CD4-positive, alpha-beta T cell treated with Interferon alpha-2 for 1 hour (primary cell): ENCODE measurements at regions not wholly inside any gene's neighbourhood (a gene's known extent, or its start where the extent isn't known, plus 50 kb on each side); places are given as distances from the start of the nearest gene placed in this dataset.

ENCODE experiments used
- DNase-seq, 2 donors: peaks; one replicate each; pipeline ENCODE4 v3.0.0-alpha.2; 2020 to 2022

GRCh38 chr13:40152145-40152544 lies 496.7 kb downstream of the COG6 start:
- DNase-seq, result no peak

DNA sequence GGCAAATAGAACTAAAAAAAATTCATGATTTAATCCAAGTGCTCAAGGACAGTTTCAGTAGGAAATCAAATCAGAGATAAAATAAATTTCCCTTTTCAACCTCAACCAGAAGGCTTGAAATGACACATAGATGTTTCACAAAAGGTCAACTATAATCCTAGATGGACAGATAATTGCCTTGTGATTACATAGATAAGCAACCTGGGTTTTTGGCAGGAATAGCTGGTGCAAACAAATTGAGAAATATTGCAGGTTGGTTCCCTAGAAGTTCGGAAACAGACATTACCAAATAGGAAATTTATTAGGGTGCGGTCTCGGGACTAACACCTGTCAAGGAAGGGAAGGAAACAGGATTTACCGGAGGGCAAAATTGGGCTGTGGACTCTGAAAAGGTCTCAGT lies 497.5 kb downstream of the COG6 start:
- no peak for DNase-seq

- DNase-seq, result no peak
Observed at GRCh38 chr13:40153516-40153915, 498.1 kb downstream of the COG6 start.

- no peak for DNase-seq
Observed at GRCh38 chr13:40155201-40155600, 499.7 kb downstream of the COG6 start.

GRCh38 chr13:40158218-40158617 lies 502.8 kb downstream of the COG6 start:
- DNase-seq, result no peak

DNA sequence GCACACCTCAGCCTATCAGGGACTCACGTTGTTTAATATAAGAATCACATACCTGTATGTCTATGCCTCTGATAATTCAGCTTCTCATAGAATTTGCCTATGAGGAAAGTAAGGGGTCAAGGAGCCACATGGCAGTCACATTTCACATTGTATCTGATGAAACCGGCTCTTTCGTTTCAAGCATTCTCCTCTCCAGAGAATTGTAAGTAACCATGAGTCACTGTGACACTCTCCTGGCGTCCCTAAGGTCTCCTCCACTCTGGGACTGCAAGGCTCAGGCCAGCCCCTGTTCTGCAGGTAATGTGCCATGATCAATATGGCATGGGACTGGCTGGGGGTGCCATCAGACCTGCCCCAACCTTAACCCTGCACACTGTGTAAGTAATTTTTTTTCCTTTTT lies 503.3 kb downstream of the COG6 start:
- DNase-seq, result no peak

- no peak for DNase-seq
Observed at GRCh38 chr13:40159736-40160135, 504.3 kb downstream of the COG6 start.

DNA sequence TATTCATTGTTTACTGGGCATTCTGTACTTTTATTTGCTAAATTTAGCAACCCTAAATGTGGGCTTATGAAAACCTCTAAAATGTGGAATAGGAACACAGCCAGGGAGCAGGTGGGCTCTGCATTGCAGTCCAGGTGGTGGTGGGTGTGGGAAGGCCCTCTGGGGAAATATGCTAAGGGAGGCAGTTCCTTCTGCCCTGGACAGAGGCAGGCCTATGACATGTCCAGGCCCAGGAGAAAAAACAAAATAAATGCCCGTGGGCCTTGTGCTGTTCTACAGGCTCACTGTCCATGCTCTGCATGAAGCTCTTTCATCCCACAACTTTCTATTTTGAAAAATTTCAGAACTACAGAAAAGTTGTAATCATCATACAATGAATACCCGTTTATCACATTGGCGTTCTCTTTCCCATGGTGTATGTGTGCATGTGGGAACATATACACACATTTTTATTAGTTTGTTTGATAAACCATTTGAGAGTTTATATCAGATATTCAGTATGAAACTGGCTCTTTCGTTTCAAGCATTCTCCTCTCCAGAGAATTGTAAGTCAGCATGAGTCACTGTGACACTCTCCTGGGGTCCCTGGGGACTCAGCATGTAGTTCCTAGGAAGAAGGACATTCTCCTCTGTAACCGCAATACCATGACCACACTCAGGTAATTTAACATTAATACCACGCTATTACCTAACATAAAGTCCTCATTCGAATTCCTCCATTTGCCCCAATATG lies 505.3 kb downstream of the COG6 start:
- DNase-seq, result no peak

- no peak for DNase-seq
Observed at GRCh38 chr13:40161351-40161810, 505.1 kb downstream of the FOXO1 start.

DNA sequence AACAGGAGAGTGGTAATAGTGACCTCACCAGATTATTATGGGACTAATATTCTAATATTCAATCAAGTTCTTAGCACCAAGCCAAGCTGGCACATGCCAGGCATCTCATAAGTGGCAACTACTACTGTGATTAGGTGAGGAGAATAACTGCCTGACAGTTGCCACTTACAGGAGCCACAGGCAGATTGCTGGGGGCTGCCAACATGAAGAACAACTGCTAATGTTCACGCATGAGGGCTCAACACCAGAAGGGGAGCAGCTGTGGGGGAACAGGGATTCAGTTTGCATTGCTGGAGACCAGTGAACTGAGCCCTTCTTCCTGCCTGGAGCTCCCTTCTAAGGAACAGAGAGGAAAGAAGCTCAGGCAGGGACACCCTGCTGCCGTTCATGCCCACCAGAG lies 504.5 kb downstream of the FOXO1 start:
- no peak for DNase-seq

- no peak for DNase-seq
Observed at GRCh38 chr13:40163066-40164000, 503.1 kb downstream of the FOXO1 start.

GRCh38 chr13:40164133-40164532 lies 502.3 kb downstream of the FOXO1 start:
- no peak for DNase-seq

DNA sequence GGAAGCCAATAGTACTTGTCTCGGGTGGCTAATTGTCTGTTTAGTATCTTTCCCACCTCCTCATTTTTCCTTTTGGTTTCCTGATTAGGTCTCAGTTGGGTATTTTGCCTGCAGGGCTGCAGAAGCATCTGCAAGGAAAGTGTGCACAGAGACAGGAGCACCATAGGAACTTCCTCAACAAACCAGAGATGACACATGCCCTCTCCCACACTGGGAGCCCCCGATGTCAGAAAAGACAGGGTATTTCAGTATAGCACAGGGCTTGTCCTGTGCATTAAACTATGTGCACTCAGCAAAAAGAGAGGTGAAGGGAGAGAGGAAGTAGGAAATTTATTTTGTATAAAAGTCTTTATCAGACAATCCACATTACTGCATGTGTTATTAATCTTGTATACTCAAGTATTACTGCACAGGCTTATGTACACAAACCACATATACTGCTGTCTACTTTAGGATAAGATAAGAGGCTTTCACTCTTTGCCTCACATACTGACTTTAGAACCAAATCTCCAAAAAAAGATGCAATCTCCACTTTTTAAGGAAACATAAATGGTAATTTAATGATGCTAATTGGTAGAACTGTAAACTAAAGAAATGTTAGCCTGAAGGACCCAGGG lies 501.0 kb downstream of the FOXO1 start:
- DNase-seq, result no peak

DNA sequence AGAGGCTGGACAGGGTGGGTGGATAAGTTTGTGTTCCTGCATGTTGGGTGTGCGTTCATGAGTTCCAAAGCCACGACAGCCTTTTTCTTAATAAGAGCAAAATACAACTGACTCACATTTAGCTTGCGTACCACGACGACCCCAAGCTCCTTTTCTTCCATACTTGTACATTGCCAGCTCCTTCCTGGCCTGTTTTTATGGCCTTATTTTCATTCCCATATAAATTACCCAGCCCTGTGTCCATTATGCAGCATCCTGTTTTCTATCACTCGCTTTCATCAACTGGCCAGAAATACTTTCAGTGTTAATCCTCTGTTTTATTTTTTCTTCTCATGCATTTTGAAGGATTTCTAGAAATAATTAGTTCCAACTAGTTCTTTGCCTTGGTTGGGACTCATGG lies 499.1 kb downstream of the FOXO1 start:
- no peak for DNase-seq

GRCh38 chr13:40168425-40169166 lies 497.8 kb downstream of the FOXO1 start:
- no peak for DNase-seq

DNA sequence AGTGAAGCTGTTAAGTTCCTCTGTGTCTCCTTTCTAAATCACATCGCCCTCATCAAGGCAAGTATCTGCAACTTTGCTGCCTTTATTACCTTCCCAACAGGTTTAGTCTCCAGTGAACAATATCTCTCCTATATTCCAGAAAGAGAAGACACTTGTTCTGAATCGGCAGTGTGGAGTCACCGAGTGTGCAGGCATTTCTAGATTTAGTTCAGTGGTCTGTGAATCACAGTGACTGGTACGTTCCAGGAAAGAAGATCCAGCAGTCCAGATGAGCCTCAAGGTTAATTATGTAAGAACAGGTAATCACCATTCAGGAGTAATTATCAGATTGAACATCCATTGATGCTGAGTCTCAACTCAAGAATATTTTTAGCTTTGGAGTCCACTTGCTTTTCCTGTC lies 497.0 kb downstream of the FOXO1 start:
- DNase-seq, result no peak

DNA sequence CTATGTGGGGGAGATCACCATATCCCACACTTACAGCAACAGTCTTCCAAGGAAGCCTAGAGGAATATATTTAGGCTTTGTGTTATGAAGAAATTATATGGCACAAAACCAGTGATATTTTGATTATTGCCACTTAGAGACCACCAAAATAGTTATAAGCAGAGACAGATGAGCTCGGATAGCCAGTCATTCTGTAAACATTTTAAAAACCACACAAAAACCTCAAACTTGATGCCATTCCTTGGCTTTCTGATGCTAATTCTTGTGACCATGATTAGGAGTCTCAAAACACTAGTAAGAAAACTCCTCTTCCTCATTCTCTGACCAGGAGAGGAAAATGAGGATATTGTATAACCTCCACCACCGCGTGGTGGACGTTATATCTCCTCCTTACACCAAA lies 496.4 kb downstream of the FOXO1 start:
- DNase-seq, result no peak

GRCh38 chr13:40170982-40171381 lies 495.5 kb downstream of the FOXO1 start:
- DNase-seq, result no peak

DNA sequence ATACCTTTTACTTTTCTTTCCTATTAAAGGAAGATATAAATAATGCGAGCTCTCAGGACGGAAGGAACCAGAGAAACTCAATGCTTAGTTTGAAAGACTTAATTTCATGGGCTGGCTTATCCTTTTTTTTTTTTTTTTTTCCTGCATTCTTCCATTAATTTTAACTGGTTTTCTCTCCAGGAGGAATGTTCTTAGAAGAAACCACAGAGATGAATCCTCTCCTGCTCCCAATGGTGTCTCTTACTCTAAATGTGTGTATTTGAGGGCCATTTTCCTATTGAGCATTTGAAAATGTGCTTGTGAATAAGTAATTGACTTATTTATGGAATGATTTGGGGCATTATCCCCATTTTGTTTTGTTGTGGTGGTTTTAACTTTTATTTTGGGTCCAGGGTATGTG lies 494.9 kb downstream of the FOXO1 start:
- DNase-seq, result no peak

DNA sequence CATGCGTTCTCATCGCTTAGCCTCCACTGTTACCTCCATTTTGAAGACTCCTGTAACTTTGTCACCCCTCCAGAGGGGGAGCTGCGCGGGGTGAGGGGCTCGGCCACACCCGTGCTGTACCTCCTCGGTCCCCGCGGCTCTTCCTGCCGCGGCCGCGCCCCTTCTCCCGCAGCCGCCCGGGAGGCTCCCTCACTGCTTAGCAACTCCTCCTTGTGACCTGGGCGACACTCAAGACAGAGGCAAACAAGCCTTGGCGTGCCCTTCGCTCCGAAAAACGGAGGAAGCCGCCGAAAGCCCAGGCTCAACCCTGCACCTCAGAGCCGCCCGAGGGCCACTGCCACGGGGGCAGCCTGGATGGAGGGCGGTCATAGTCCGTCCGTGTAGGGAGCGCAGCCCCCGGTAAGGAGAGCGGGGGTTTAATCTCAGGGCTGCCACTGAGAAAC lies 494.3 kb downstream of the FOXO1 start:
- DNase-seq, result no peak

GRCh38 chr13:40172878-40173277 lies 493.6 kb downstream of the FOXO1 start:
- DNase-seq, result no peak

- DNase-seq, result no peak
Observed at GRCh38 chr13:40175639-40176038, 490.8 kb downstream of the FOXO1 start.

- no peak for DNase-seq
Observed at GRCh38 chr13:40176242-40176641, 490.2 kb downstream of the FOXO1 start.
